HG03095 (cell line): ENCODE measurements at regions not wholly inside any gene's neighbourhood (a gene's known extent, or its start where the extent isn't known, plus 50 kb on each side); places are given as distances from the start of the nearest gene placed in this dataset.

Experiments
- ATAC-seq: cut with Tn5 transposase; IDR thresholded peaks from one replicate; pipeline ENCODE4 v1.9.1; 2021; ENCODE audit warnings: moderate library complexity; ENCODE audit not compliant: unreplicated experiment

DNA sequence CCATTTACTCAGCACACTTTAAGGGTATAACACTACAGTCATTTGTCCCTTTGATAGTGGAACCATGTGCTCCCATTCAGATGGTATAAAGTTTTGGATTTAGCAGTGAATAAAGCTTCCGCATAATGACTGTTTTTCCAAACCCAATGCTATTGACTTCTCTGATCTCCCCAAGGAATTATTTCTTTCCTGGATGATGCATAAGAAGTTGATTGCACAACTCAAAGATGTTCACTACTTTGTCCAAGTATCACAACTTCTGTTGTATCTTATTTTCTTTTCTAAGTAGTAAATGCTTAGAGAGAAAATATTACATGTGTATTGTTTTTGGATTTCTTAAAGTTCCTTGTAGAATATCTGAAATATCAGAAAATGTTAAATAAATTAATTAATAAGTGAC lies 300.2 kb downstream of the GPM6A start:
- no peak for ATAC-seq

DNA sequence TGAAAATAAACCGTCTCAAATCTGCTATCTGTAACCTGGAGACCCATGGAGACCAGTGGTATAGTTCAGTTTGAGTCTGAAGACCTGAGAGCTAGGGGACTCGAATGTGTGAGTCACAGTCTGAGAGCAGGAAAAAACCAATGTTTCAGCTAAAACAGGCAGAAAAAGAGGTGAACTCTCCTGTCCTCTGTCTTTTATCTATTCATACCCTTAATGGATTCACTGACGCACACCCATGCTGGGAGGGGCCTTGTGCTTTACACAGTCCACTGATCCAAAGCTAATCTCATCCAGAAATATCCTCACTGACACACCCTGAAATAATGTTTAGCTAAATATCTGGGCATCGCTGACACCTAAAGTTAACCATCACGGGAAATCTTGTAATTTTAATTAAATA lies 297.9 kb downstream of the GPM6A start:
- no peak for ATAC-seq

DNA sequence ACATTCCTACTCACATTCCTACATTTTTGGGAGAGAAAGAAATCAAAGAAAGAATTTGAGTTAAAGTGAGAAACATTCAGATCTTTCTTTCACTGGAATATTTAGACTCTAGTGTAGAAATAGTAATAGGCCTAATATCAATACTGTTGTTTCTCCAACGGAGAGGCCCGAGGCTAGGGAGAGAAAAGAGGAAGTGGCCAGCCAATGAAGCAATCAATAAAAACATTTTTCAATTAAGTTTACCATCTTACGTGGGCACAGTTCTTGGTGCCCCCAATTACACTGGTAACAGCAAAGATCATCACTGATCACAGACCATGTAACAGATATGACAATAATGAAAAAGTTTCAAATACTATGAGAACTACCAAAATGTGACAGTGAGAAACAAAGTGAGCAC lies 281.4 kb downstream of the GPM6A start:
- ATAC-seq, result no peak

DNA sequence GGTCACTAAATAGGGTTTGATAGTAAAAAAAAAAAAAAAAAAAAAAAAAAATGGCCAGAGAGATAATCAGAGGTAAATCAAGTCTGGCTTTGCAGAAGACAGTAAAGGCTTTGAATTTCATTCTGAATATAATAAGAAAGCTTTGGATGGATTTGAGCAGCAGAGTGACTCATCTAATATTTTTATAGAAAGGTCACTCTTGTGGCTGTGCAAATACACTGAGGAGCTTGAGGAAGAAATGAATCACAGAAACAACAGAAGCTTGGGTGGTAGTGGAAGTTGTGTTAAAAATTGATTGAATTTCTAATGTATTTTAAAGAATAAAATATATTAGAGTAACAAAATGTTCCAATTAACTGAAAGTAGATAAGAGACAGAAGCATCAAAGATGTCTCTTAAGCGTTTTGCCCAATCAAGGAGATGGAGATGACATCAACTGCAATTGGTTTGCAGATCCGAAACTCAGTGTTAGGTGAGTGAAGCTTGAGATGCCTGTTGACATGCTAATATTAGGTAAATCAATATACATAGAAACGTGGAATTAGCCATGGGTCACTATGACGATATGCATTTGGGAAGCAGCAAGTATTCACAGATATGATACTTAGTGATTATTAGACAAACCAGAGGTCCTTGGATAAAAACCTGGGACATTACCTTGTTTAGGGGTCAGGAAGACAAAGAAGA lies 280.5 kb downstream of the GPM6A start:
- no peak for ATAC-seq

DNA sequence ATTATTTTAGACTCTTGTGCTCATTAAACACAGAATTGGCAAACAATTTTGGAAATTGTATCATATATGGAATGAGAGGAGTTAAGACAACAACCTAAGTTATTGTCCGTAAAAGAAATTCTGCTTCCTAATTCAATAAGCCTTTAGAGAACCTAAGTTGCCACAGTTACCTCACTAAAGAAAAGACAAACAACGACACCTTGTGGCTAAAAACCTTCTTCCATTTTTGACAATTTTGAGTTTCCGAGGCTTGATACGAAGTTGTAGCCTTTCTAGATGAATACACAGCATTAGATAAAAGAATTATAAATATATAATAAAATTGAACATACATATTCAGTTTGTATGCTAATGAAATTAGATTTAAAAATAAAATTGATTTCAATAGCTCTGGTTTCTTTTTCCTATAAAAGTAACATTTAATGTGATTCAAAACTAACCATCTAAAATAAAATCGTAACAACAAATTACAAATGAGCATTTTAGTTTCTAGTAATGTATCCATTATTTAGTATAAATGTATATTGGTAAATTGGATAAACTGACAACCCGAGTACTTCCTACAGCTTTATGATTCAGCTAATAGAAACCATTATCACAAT lies 275.1 kb downstream of the GPM6A start:
- ATAC-seq, result peak; percentile 66

DNA sequence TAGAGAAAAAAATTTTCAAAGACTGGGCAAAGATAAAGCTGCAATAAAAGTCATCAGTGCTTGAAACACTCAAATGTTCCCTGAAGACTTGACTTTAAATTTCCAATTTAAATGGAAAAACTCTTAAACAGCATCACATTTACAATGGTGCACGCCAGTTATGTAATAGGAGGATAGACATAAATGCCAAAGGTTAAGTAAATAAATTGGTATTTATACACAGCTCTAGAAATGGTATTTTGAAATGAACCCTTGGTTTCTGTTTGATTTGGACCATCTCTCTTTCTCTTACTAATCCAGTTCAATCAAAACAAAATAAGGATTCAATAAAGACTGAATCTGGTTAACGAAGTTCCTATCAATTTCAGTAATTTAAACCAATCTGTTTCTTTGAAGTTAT lies 272.6 kb downstream of the GPM6A start:
- no peak for ATAC-seq

DNA sequence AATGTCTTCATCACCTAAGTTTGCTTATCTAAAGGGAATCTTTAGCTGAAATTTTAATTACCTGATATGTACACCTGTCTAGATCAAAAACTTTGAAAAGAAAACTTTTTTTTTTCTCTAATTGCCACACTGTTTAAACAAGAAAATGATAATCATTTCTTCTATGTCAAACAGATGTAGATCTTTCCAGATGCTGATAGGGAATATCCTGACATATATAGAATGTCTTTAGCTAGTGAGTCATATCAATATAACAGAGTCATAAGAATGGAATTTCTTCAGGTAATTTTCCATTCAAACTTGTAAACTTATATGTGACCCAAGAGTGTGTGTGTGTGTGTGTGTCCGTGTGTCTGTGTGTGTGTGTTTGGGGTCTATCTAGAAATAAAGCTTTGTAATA lies 271.9 kb downstream of the GPM6A start:
- ATAC-seq, result no peak

DNA sequence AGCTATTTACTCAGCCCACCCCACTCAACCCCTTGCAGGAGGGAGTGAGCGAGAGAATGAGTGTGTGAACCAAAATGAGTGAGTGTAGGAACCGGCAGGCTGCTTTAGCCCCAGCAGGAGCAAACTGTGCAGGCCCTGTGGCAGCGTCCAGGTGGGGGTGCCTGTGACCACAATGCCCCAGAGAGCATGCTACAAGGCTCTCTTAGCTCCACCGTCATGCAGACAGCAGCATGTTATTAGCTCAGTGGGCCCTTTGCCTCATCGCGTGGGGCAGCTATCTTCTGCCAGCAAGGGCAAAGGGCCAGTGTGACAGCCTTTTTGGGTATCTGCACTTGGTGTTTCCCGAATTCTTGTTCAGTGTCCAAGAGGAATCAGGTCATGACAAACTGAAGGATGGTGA lies 271.3 kb downstream of the GPM6A start:
- no peak for ATAC-seq

DNA sequence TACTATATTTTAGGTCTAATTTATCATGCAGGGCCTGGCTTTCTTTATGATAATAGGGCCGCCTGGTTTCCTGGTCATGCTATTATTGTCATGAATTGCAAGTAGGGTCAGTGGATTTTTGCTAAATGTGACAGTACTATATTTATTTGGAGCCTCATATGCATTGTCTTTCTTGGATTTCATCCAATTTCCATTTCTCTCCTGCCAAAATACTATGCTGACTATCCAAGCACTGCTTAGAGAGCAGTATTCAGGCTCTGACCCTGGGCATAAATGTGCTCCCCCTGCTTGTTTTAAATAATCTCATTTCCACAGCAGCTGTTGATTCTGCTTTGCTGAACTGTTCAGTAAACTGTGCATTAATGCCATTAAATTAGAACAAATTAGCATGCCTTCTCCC lies 269.3 kb downstream of the GPM6A start:
- no peak for ATAC-seq

DNA sequence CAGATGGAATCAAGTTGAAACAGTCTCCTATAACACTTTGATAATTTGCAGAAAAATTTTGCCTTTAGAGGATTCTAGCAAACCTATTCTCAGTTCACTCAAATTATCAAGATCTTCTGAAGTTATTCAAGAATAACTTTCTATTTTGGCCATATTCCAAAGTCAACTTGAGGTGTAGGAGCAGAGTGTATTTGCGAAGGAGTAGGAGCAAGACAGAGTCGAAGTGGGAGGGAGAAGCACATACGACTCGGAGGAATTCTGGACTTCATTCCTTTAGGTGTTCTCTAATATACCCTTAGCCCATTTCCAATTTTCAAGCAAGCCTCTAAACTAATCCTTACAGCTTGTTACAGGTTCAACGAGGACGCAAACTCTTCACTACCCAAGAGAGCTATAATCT lies 252.9 kb downstream of the GPM6A start:
- ATAC-seq, result no peak

DNA sequence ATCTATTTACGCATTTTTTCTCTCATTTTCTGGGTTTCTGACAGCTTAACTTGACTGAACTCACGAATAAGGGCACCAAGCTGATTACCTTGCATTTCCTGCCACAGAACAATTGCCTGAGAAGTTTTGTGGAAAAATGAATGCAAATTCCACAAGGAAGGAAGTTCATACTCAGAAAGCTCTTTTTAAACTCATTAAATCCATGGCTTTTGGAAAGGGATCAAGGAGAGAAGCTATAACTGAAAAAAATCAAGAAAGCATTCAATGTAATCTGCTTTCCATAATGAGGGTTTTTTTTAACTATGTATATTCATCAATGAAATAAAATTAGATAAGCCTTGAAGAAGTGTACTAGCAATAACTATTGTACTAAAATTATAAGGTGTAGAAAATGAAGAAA lies 252.5 kb downstream of the GPM6A start:
- no peak for ATAC-seq

DNA sequence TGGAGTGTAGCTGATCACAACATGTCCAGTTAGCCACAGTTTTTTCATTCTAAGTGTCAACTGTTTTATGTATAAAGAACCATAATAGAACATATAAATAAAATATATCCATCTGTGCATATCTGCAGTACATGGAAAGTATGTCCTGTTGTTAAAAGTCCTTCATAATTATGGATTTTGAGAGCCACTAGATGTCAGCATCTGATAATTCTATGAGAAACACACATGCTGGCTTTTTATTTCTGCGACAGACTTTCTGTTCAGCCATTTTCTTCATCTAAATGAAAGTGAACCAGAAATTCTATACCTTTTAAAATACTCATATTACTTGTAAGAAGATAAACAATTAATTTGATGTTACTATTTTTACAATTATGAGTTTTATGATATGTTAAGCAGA lies 251.5 kb downstream of the GPM6A start:
- ATAC-seq, result no peak

DNA sequence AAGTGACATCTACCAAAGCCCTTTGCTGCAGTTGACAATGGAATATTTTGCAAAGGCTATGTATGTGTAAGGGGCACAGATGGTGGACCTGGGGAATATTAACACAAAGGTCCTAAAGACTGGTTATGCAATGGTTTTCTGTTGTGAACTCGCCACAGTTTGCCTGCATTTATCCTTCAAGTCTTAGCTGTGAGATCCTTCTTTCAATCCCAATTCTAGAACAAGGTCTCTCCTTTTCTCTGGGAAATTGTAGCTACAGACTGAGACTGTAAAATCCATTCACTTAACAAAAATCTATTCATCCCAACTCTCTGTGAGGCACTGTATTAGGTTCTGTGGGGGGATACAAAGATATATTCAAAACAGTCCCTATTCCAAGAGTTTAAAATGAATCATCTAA lies 250.4 kb downstream of the GPM6A start:
- ATAC-seq, result no peak

DNA sequence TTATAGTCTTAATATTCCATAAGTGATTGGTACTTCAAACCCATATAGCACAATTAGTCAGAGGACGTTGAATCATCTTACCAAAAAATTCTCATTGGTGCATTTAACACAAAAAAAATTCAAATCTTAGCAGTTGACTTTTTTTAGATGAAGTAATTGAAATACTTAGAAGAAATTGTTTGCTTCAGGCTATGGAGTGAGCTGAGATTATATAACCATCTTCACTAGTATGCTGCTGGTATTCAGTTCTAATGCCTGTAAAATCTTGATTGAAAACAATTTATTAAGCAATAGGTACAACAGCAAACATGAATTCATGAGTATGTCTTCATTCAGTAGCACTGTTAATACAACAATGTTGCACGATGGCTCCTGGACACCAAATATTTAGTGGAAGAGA lies 250.0 kb downstream of the GPM6A start:
- ATAC-seq, result no peak

DNA sequence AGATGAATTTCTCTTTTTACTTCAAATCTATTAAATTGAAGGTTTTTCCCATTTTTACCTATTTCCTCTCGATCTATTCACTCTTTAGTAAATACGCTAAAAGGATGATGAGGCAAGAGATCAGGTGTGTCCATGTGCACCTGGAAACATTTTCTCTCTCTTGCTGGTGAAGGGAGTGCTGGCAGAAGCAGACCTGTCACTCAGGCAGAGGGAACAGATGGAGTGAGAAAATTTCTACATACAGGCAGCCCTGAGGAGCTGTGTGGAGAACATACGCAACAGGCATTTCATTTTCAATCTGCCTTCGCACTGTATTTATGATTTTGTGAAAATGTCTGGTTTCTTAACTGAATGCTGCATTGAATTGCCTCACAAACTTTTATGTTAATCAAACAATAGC lies 249.5 kb downstream of the GPM6A start:
- no peak for ATAC-seq
